K562 (cell line): ENCODE measurements at regions not wholly inside any gene's neighbourhood (a gene's known extent, or its start where the extent isn't known, plus 50 kb on each side); places are given as distances from the start of the nearest gene placed in this dataset.

Experiments used
- ATAC-seq: fragments of 200-7000 bp; cut with Tn5 transposase; 3 replicates; pipeline ENCODE4 v1.9.1; 2020; ENCODE audit warnings: moderate library complexity
- BruUV-seq: library from RNA; stranded (reverse); fragments of 400-500 nt; replicated peaks from 2 replicates; lab custom pipeline; 2021; lab: Mats Ljungman, UMichigan
- CTCF ChIA-PET: fragments of 300-600 bp; formaldehyde crosslinking; extraction: SDS; loops from one replicate; lab custom pipeline; 2021; ENCODE audit warnings: low intra/inter-chr PET ratio; lab: Yijun Ruan, JAX
- POLR2A ChIA-PET: fragments of 300-600, 350-650 bp; sonication (Branson Sonifier 250); formaldehyde crosslinking; extraction: SDS; loops from one replicate; lab custom pipeline; 2021; ENCODE audit warnings: antibody characterized with exemption, inconsistent platforms; lab: Yijun Ruan, JAX
- DNase-seq, 4 experiments: peaks; one replicate each; pipeline versions ENCODE4 v3.0.0 to v3.0.0-alpha.2; 2011 to 2018; ENCODE audit warnings: low spot score in 3 of 4, mixed read lengths in 3 of 4; ENCODE audit errors: extremely low read depth in 1 of 4
- FAIRE-seq: peaks from 2 replicates; lab custom pipeline; 2011; peaks lifted over from hg19 to GRCh38; lab: Jason Lieb, UNC
- H2AFZ ChIP-seq: 2 replicates; pipeline ENCODE4 v1.6.0; 2011; ENCODE audit warnings: low read depth, low read length, control low read depth, inconsistent platforms
- H3K27ac ChIP-seq: fragments of 200-600 bp; 3 replicates; pipeline ENCODE4 v1.8.0; 2011; ENCODE audit warnings: low read depth, mild to moderate bottlenecking, control low read depth, inconsistent platforms, low read length, moderate library complexity, mixed read lengths; ENCODE audit errors: extremely low read depth
- H3K27me3 ChIP-seq, 2 experiments: fragments of 300-600 bp in 1 of 2; 2 replicates in 1 of 2; 3 replicates in 1 of 2; pipeline versions ENCODE4 v1.6.0 to v1.8.0; 2011; ENCODE audit warnings: inconsistent platforms in 2 of 2, low read length in 2 of 2, mild to moderate bottlenecking in 1 of 2, mixed read lengths in 1 of 2, moderate library complexity in 1 of 2; ENCODE audit not compliant: control insufficient read depth in 2 of 2, insufficient read depth in 2 of 2
- H3K36me3 ChIP-seq: fragments of 300-600 bp; 3 replicates; pipeline ENCODE4 v1.8.0; 2011; ENCODE audit warnings: mild to moderate bottlenecking, low read length, inconsistent platforms; ENCODE audit not compliant: control insufficient read depth, insufficient read depth
- H3K4me1 ChIP-seq, 2 experiments: fragments of 200-600 bp in 1 of 2; replicated peaks in 1 of 2; 2 replicates in 1 of 2; 3 replicates in 1 of 2; pipeline versions ENCODE4 v1.5.1 to v1.8.0; 2011; ENCODE audit warnings: inconsistent platforms in 2 of 2, low read length in 2 of 2, mild to moderate bottlenecking in 1 of 2, mixed read lengths in 1 of 2, moderate library complexity in 1 of 2; ENCODE audit not compliant: control insufficient read depth in 2 of 2, insufficient read depth in 2 of 2
- H3K4me2 ChIP-seq: 2 replicates; pipeline ENCODE4 v1.6.1; 2011; ENCODE audit warnings: low read length, control low read depth, inconsistent platforms, mixed read lengths; ENCODE audit not compliant: insufficient read depth
- H3K4me3 ChIP-seq: fragments of 200-600 bp; sonication (generic), shearing (Covaris generic); 2 replicates; pipeline ENCODE4 v1.5.1; 2016; ENCODE audit warnings: control low read depth, inconsistent platforms
- H3K79me2 ChIP-seq: fragments of 200-600 bp; 3 replicates; pipeline ENCODE4 v1.8.0; 2011; ENCODE audit warnings: low read length, inconsistent platforms; ENCODE audit not compliant: control insufficient read depth, insufficient read depth
- H3K9ac ChIP-seq, 2 experiments: 2 replicates each; pipeline versions ENCODE4 v1.6.0 to v1.6.1; 2011; ENCODE audit warnings: low read depth in 2 of 2, low read length in 2 of 2, control low read depth in 1 of 2, inconsistent platforms in 1 of 2, mild to moderate bottlenecking in 1 of 2, mixed read lengths in 1 of 2; ENCODE audit not compliant: insufficient read depth in 1 of 2
- H3K9me1 ChIP-seq: one replicate; pipeline ENCODE4 v1.6.0; 2011; ENCODE audit warnings: inconsistent platforms, mild to moderate bottlenecking, low read length, moderate library complexity; ENCODE audit not compliant: control insufficient read depth, insufficient read depth
- H3K9me3 ChIP-seq: replicated peaks from 2 replicates; pipeline ENCODE4 v1.5.1; 2011; ENCODE audit warnings: low read depth, low read length, inconsistent platforms; ENCODE audit not compliant: control insufficient read depth, insufficient read depth
- H4K20me1 ChIP-seq: replicated peaks from 2 replicates; pipeline ENCODE4 v1.6.1; 2011; ENCODE audit warnings: low read length, inconsistent platforms, mixed read lengths; ENCODE audit not compliant: control insufficient read depth, insufficient read depth
- ARHGAP35 ChIP-seq: fragments of 450-650 bp; IDR thresholded peaks from 2 replicates; pipeline ENCODE4 v1.6.1; 2018; ENCODE audit not compliant: partially characterized antibody
- BHLHE40 ChIP-seq: IDR thresholded peaks from 2 replicates; pipeline ENCODE4 v1.6.1; 2011; ENCODE audit warnings: low read length, improper control_type of control experiment
- CHD2 ChIP-seq: IDR thresholded peaks from 2 replicates; pipeline ENCODE4 v1.6.1; 2011; ENCODE audit warnings: low read depth, low read length
- DPF2 ChIP-seq: fragments of 450-650 bp; IDR thresholded peaks from 2 replicates; pipeline ENCODE4 v1.6.1; 2016
- FOXA3 ChIP-seq, 2 experiments: fragments of 450-650 bp in 1 of 2; sonication (generic) in 1 of 2; formaldehyde crosslinking; IDR thresholded peaks in 1 of 2; conservative IDR thresholded peaks in 1 of 2; 2 replicates each; pipeline versions ENCODE4 v1.4.0 to v1.8.0; 2020 to 2022; ENCODE audit warnings: mild to moderate bottlenecking in 2 of 2, missing genetic modification reagents in 1 of 2
- GABPA ChIP-seq: fragments of 200-800 bp; sonication (Bioruptor generic); conservative IDR thresholded peaks from 2 replicates; pipeline ENCODE4 v1.6.1; 2016; ENCODE audit warnings: low read depth, missing genetic modification characterization, missing compliant biosample characterization
- ILF3 ChIP-seq: fragments of 450-650 bp; IDR thresholded peaks from 2 replicates; pipeline ENCODE4 v1.6.1; 2018; ENCODE audit warnings: antibody characterized with exemption, mild to moderate bottlenecking, moderate library complexity, borderline replicate concordance
- JUN ChIP-seq, 2 experiments: sonication (generic) in 1 of 2; formaldehyde crosslinking in 1 of 2; IDR thresholded peaks; 2 replicates each; pipeline versions ENCODE4 v1.6.1 to v1.8.0; 2012 to 2022; ENCODE audit warnings: borderline replicate concordance in 2 of 2, mild to moderate bottlenecking in 2 of 2, improper control_type of control experiment in 1 of 2, low read depth in 1 of 2, low read length in 1 of 2, missing genetic modification reagents in 1 of 2
- JUNB ChIP-seq: fragments of 450-650 bp; formaldehyde crosslinking; conservative IDR thresholded peaks from 2 replicates; pipeline ENCODE4 v1.4.0; 2020; ENCODE audit warnings: mild to moderate bottlenecking
- PATZ1 ChIP-seq: fragments of 250-450 bp; sonication (Bioruptor Pico); IDR thresholded peaks from 2 replicates; pipeline ENCODE4 v1.5.0; 2020; ENCODE audit warnings: mild to moderate bottlenecking, borderline replicate concordance
- RBM39 ChIP-seq: fragments of 200-400 bp; formaldehyde crosslinking; optimal IDR thresholded peaks from 2 replicates; pipeline ENCODE3; 2018; ENCODE audit warnings: low read depth, low read length
- RERE ChIP-seq: sonication (generic); formaldehyde crosslinking; IDR thresholded peaks from 2 replicates; pipeline ENCODE4 v1.8.0; 2023; ENCODE audit warnings: missing genetic modification reagents, mild to moderate bottlenecking, borderline replicate concordance
- ZNF354B ChIP-seq: fragments of 250-450 bp; sonication (Bioruptor Pico); IDR thresholded peaks from 2 replicates; pipeline ENCODE4 v1.4.0; 2020
- WGBS: fragments of 100-300 bp; shearing (Covaris generic); methylation state at CpG from one replicate; pipeline ENCODE4 v1.1.6; 2016; ENCODE audit warnings: low coverage, mixed read lengths; ENCODE audit not compliant: insufficient coverage; ENCODE audit errors: missing lambda C conversion rate; 5-methylcytosine and 5-hydroxymethylcytosine counted together
- in situ Hi-C: fragments of 300-500 bp; cut with MboI; formaldehyde crosslinking; loops from 4 replicates; pipeline ENCODE4 v1.15.0; 2018; ENCODE audit warnings: inconsistent platforms, mixed read lengths
- intact Hi-C: fragments of 100-400 bp; cut with micrococcal nuclease; formaldehyde crosslinking; loops from 2 replicates; pipeline ENCODE4 v1.14.2; 2022
- TF ChIP-seq, protein P1 (sequence below), 2 experiments: fragments of 450-650 bp; IDR thresholded peaks; 2 replicates each; pipeline ENCODE4 v1.6.1; 2016

DNA sequence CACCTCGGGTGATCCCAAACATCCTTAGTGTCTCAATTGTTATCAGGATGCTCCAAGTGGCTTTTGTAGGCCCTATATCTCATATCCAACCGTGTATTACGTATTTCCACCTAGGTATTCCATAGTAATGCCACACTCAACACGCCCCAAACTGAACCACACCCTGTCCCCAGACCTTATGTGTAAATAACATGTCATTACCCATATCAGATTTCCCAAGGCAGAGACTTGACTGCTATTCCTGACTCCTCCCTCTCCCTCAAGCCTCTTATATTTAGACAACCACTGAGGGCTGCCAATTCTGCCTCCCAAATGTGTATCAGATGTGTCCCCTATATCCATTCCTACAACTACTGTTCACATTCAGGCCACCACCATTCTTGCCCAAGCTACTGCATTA lies 132.8 kb upstream of the NCAM1 start:
- in situ Hi-C loops (no loop called here), intact Hi-C loops (no loop called here)
- Histone ChIP-seq H3K9me1 (no peaks in the 10 kb centered on the region), H3K27ac (no peak overlapping the region), H2AFZ (no peak overlapping the region), H3K4me2 (no peak overlapping the region), H3K9ac (no peak overlapping the region), H3K9me3 (no peaks in the 10 kb centered on the region), H3K36me3 (no peaks in the 10 kb centered on the region), H3K4me3 (no peak overlapping the region), H3K79me2 (no peaks in the 10 kb centered on the region), H4K20me1 (no peaks in the 10 kb centered on the region), H3K4me1 (no peaks in the 10 kb centered on the region), H3K27me3 (no peaks in the 10 kb centered on the region)
- no TSS peak for BruUV-seq
- 0% methylated on average over 4 of the region's 4 CpGs for WGBS
- POLR2A ChIA-PET = no interaction called here
- ATAC-seq (no peak), FAIRE-seq (no peak), DNase-seq (no peak)
- CTCF ChIA-PET = no interaction called here
- TF ChIP-seq ILF3 (no peak), PATZ1 (no peak), RBM39 (no peak), JUNB (CRISPR knock-in tag) (no peak), BHLHE40 (no peak), DPF2 (no peak), CHD2 (no peak), FOXA3 (CRISPR knock-in tag; conservative IDR thresholded peaks at IDR 0.05 in 1 of 2, IDR thresholded peaks at IDR 0.05 in 1 of 2) (no peak), ZNF354B (CRISPR knock-in tag) (no peak), ARHGAP35 (no peak), GABPA (no peak), RERE (CRISPR knock-in tag) (no peak), JUN (IDR thresholded peaks at IDR 0.05; ENCODE audit: borderline replicate concordance, low read depth, low read length) (no peak), JUN (CRISPR knock-in tag; IDR thresholded peaks at IDR 0.05; ENCODE audit: borderline replicate concordance) (no peak)
- TF ChIP-seq, protein P1, sequence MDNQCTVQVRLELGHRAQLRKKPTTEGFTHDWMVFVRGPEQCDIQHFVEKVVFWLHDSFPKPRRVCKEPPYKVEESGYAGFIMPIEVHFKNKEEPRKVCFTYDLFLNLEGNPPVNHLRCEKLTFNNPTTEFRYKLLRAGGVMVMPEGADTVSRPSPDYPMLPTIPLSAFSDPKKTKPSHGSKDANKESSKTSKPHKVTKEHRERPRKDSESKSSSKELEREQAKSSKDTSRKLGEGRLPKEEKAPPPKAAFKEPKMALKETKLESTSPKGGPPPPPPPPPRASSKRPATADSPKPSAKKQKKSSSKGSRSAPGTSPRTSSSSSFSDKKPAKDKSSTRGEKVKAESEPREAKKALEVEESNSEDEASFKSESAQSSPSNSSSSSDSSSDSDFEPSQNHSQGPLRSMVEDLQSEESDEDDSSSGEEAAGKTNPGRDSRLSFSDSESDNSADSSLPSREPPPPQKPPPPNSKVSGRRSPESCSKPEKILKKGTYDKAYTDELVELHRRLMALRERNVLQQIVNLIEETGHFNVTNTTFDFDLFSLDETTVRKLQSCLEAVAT (IDR thresholded peaks at IDR 0.05) = no peak
